Mesenchymal stem cell (in vitro differentiated cells and primary cell): ENCODE measurements at regions not wholly inside any gene's neighbourhood (a gene's known extent, or its start where the extent isn't known, plus 50 kb on each side); places are given as distances from the start of the nearest gene placed in this dataset.

Source experiments
- DNase-seq: peaks from one replicate; pipeline ENCODE4 v3.0.0-alpha.2; 2013
- H2AFZ ChIP-seq: one replicate; pipeline ENCODE4 v1.6.1; 2013; ENCODE audit warnings: low read depth, mild to moderate bottlenecking, control low read depth, inconsistent platforms, low read length, moderate library complexity
- H2AK5ac ChIP-seq: 2 replicates; pipeline ENCODE4 v1.6.1; 2013; ENCODE audit warnings: low read length, moderate library complexity, mild to moderate bottlenecking, inconsistent platforms; ENCODE audit not compliant: severe bottlenecking
- H2BK120ac ChIP-seq: one replicate; pipeline ENCODE4 v1.6.1; 2013; ENCODE audit warnings: low read depth, mild to moderate bottlenecking, inconsistent platforms, low read length, moderate library complexity
- H2BK12ac ChIP-seq, 2 experiments: one replicate each; pipeline ENCODE4 v1.6.1; 2013; ENCODE audit warnings: inconsistent platforms in 2 of 2, low read length in 2 of 2, mild to moderate bottlenecking in 2 of 2, moderate library complexity in 2 of 2, control low read depth in 1 of 2
- H2BK15ac ChIP-seq: one replicate; pipeline ENCODE4 v1.6.1; 2013; ENCODE audit warnings: mild to moderate bottlenecking, low read depth, inconsistent platforms; ENCODE audit not compliant: poor library complexity, severe bottlenecking
- H2BK5ac ChIP-seq: 2 replicates; pipeline ENCODE4 v1.6.1; 2013; ENCODE audit warnings: low read depth, mild to moderate bottlenecking, low read length, control low read depth, inconsistent platforms; ENCODE audit not compliant: poor library complexity, severe bottlenecking
- H3K14ac ChIP-seq, 2 experiments: one replicate each; pipeline ENCODE4 v1.6.1; 2013; ENCODE audit warnings: inconsistent platforms in 2 of 2, low read length in 2 of 2, control low read depth in 1 of 2, mild to moderate bottlenecking in 1 of 2, moderate library complexity in 1 of 2
- H3K18ac ChIP-seq, 2 experiments: one replicate each; pipeline ENCODE4 v1.6.1; 2013; ENCODE audit warnings: inconsistent platforms in 2 of 2, low read length in 2 of 2, control low read depth in 1 of 2, low read depth in 1 of 2, mild to moderate bottlenecking in 1 of 2
- H3K23ac ChIP-seq, 2 experiments: one replicate each; pipeline ENCODE4 v1.6.1; 2013; ENCODE audit warnings: inconsistent platforms in 2 of 2, low read length in 2 of 2, mild to moderate bottlenecking in 2 of 2, moderate library complexity in 2 of 2, control low read depth in 1 of 2
- H3K27ac ChIP-seq: 2 replicates; pipeline ENCODE4 v1.5.1; 2013; ENCODE audit warnings: mild to moderate bottlenecking, moderate library complexity, low read length, control low read depth, inconsistent platforms; ENCODE audit not compliant: poor library complexity, severe bottlenecking
- H3K27me3 ChIP-seq, 2 experiments: 2 replicates each; pipeline versions ENCODE4 v1.6.1 to v1.7.0; 2013; ENCODE audit warnings: low read length in 2 of 2, mild to moderate bottlenecking in 2 of 2, moderate library complexity in 2 of 2, control low read depth in 1 of 2, inconsistent platforms in 1 of 2; ENCODE audit not compliant: control insufficient read depth in 1 of 2, insufficient read depth in 1 of 2
- H3K36me3 ChIP-seq, 2 experiments: 2 replicates each; pipeline versions ENCODE4 v1.6.1 to v1.7.0; 2013; ENCODE audit warnings: low read length in 2 of 2, control low read depth in 1 of 2, inconsistent platforms in 1 of 2, low read depth in 1 of 2, mild to moderate bottlenecking in 1 of 2; ENCODE audit not compliant: insufficient read depth in 2 of 2, control insufficient read depth in 1 of 2
- H3K4ac ChIP-seq, 2 experiments: one replicate each; pipeline ENCODE4 v1.6.1; 2013; ENCODE audit warnings: inconsistent platforms in 2 of 2, low read length in 2 of 2, mild to moderate bottlenecking in 2 of 2, moderate library complexity in 2 of 2, control low read depth in 1 of 2, low read depth in 1 of 2
- H3K4me1 ChIP-seq: 2 replicates; pipeline ENCODE4 v1.6.1; 2013; ENCODE audit warnings: low read depth, low read length, control low read depth; ENCODE audit not compliant: control insufficient read depth, insufficient read depth
- H3K4me2 ChIP-seq: 2 replicates; pipeline ENCODE4 v1.6.1; 2013; ENCODE audit warnings: low read length, mild to moderate bottlenecking, inconsistent platforms; ENCODE audit not compliant: poor library complexity, severe bottlenecking
- H3K4me3 ChIP-seq, 2 experiments: 2 replicates each; pipeline versions ENCODE4 v1.5.1 to v1.7.0; 2013; ENCODE audit warnings: low read length in 2 of 2, mild to moderate bottlenecking in 2 of 2, control low read depth in 1 of 2, low read depth in 1 of 2; ENCODE audit not compliant: insufficient read depth in 1 of 2
- H3K79me1 ChIP-seq: replicated peaks from 2 replicates; pipeline ENCODE4 v1.6.1; 2013; ENCODE audit warnings: mild to moderate bottlenecking, control low read depth, low read length, inconsistent platforms; ENCODE audit not compliant: poor library complexity, severe bottlenecking
- H3K9ac ChIP-seq: 2 replicates; pipeline ENCODE4 v1.7.0; 2013; ENCODE audit warnings: mild to moderate bottlenecking, low read length, moderate library complexity
- H3K9me3 ChIP-seq: 2 replicates; pipeline ENCODE4 v1.7.0; 2013; ENCODE audit warnings: mild to moderate bottlenecking, low read length; ENCODE audit not compliant: control insufficient read depth
- H4K8ac ChIP-seq: one replicate; pipeline ENCODE4 v1.6.1; 2013; ENCODE audit warnings: inconsistent platforms, mild to moderate bottlenecking, low read length, moderate library complexity
- H4K91ac ChIP-seq: one replicate; pipeline ENCODE4 v1.6.1; 2013; ENCODE audit warnings: mild to moderate bottlenecking, low read length, inconsistent platforms
- WGBS: methylation state at CpG from one replicate; pipeline ENCODE4 v1.1.7; 2013; ENCODE audit warnings: mixed read lengths; 5-methylcytosine and 5-hydroxymethylcytosine counted together

- H3K4me2 ChIP-seq = no peak overlapping the region
- H3K27me3 ChIP-seq = no peaks in the 10 kb centered on the region
- no peak overlapping the region for H2AFZ ChIP-seq
- H3K4me3 ChIP-seq = no peak overlapping the region
- H3K4me1 ChIP-seq = no peaks in the 10 kb centered on the region
- no peaks in the 10 kb centered on the region for H3K9me3 ChIP-seq
- no peak overlapping the region for H3K14ac ChIP-seq
- no peak overlapping the region for H4K8ac ChIP-seq
- H2BK120ac ChIP-seq = no peak overlapping the region
- no peak overlapping the region for H3K27ac ChIP-seq
- WGBS = no CpG with 5 or more reads among the region's 3 CpGs
- H3K18ac ChIP-seq = no peak overlapping the region
- no peak for DNase-seq
- H2BK15ac ChIP-seq = no peak overlapping the region
- no peak overlapping the region for H3K9ac ChIP-seq
- no peak overlapping the region for H4K91ac ChIP-seq
- no peaks in the 10 kb centered on the region for H3K36me3 ChIP-seq
- no peak overlapping the region for H2BK5ac ChIP-seq
- H3K79me1 ChIP-seq = no peaks in the 10 kb centered on the region
- H2BK12ac ChIP-seq = no peak overlapping the region
- no peak overlapping the region for H3K4ac ChIP-seq
- H3K23ac ChIP-seq = no peak overlapping the region
- no peak overlapping the region for H2AK5ac ChIP-seq
These were observed 2062.1 kb downstream of the PCDH9 start for GRCh38 chr13:65168026-65168425.

GRCh38 chr13:65166675-65167074 is 2063.5 kb downstream of the PCDH9 start:
- 81% methylated on average over 2 of the region's 3 CpGs for whole genome bisulfite sequencing
- H3K4me1 ChIP-seq = no peaks in the 10 kb centered on the region
- H3K14ac ChIP-seq = no peak overlapping the region
- H3K18ac ChIP-seq = no peak overlapping the region
- no peak overlapping the region for H2BK120ac ChIP-seq
- no peaks in the 10 kb centered on the region for H3K9me3 ChIP-seq
- H4K91ac ChIP-seq = no peak overlapping the region
- no peak for DNase-seq
- H2BK15ac ChIP-seq = no peak overlapping the region
- no peak overlapping the region for H4K8ac ChIP-seq
- H3K23ac ChIP-seq = no peak overlapping the region
- no peak overlapping the region for H2AK5ac ChIP-seq
- H3K27ac ChIP-seq = no peak overlapping the region
- H3K27me3 ChIP-seq = no peaks in the 10 kb centered on the region
- no peak overlapping the region for H2BK5ac ChIP-seq
- no peak overlapping the region for H3K4ac ChIP-seq
- H3K79me1 ChIP-seq = no peaks in the 10 kb centered on the region
- H3K36me3 ChIP-seq = no peaks in the 10 kb centered on the region
- H2BK12ac ChIP-seq = no peak overlapping the region
- no peak overlapping the region for H2AFZ ChIP-seq
- no peak overlapping the region for H3K4me3 ChIP-seq
- no peak overlapping the region for H3K9ac ChIP-seq
- no peak overlapping the region for H3K4me2 ChIP-seq

DNA sequence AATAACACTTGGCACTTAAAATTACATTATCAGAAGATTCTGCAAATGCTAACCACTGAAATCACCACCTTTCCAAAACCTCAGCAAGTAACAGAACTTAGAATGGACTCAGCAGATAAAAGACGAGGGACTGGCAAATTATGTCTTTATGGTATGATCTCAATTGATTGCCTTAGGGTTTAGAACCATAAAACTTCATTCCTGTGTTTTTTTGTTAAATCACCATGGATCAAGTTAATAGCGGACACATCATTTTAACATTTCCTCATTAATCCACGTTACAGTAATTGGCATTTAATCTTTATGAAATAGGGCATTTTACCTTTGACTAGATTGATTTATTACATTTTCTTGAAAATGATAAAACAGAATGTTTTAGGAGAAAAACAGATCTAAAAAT is 2070.3 kb downstream of the PCDH9 start:
- no peaks in the 10 kb centered on the region for H3K27me3 ChIP-seq
- H2BK5ac ChIP-seq = no peak overlapping the region

GRCh38 chr13:65155861-65156260 is 2074.3 kb downstream of the PCDH9 start:
- Histone ChIP-seq H3K4me1 (no peaks in the 10 kb centered on the region), H2AK5ac (no peak overlapping the region), H3K4ac (no peak overlapping the region), H2BK15ac (no peak overlapping the region), H3K18ac (no peak overlapping the region), H3K79me1 (no peaks in the 10 kb centered on the region), H3K27ac (no peak overlapping the region), H3K4me3 (no peak overlapping the region), H2BK12ac (no peak overlapping the region), H3K9ac (no peak overlapping the region), H4K91ac (no peak overlapping the region), H3K4me2 (no peak overlapping the region), H3K9me3 (no peaks in the 10 kb centered on the region), H4K8ac (no peak overlapping the region), H2BK5ac (no peak overlapping the region), H3K23ac (no peak overlapping the region), H2BK120ac (no peak overlapping the region), H3K36me3 (no peaks in the 10 kb centered on the region), H3K27me3 (no peaks in the 10 kb centered on the region), H3K14ac (no peak overlapping the region), H2AFZ (no peak overlapping the region)
- no CpG with 5 or more reads among the region's 2 CpGs for WGBS
- DNase-seq = no peak

More for the DNA sequence above, 2070.3 kb downstream of the PCDH9 start:
- H3K27ac ChIP-seq = no peak overlapping the region
- H4K91ac ChIP-seq = no peak overlapping the region
- H2AK5ac ChIP-seq = no peak overlapping the region
- no peak overlapping the region for H3K4ac ChIP-seq
- no peak overlapping the region for H2BK15ac ChIP-seq
- no peak overlapping the region for H3K9ac ChIP-seq
- H3K36me3 ChIP-seq = no peaks in the 10 kb centered on the region
- H3K18ac ChIP-seq = no peak overlapping the region
- H3K14ac ChIP-seq = no peak overlapping the region
- no peaks in the 10 kb centered on the region for H3K9me3 ChIP-seq
- no peak overlapping the region for H2BK12ac ChIP-seq
- no peak overlapping the region for H3K4me2 ChIP-seq
- H3K4me1 ChIP-seq = no peaks in the 10 kb centered on the region
- H2BK120ac ChIP-seq = no peak overlapping the region
- WGBS = no CpG with 5 or more reads among the region's 3 CpGs
- no peak overlapping the region for H4K8ac ChIP-seq
- DNase-seq = no peak
- H3K23ac ChIP-seq = no peak overlapping the region
- no peaks in the 10 kb centered on the region for H3K79me1 ChIP-seq
- no peak overlapping the region for H3K4me3 ChIP-seq
- no peak overlapping the region for H2AFZ ChIP-seq
